Thyroid gland (tissue), 4 donors: ENCODE measurements at regions not wholly inside any gene's neighbourhood (a gene's known extent, or its start where the extent isn't known, plus 50 kb on each side); places are given as distances from the start of the nearest gene placed in this dataset.

Source experiments
- DNase-seq, 2 donors: peaks; one replicate each; pipeline ENCODE4 v3.0.0-alpha.2; 2019
- H3K27ac ChIP-seq, 3 donors: fragments of 200-600 bp; sonication (generic); 1 replicate in 2 of 3; 2 replicates in 1 of 3; pipeline ENCODE4 v1.5.1; 2016 to 2019; ENCODE audit warnings: mild to moderate bottlenecking in 1 of 3, moderate library complexity in 1 of 3
- H3K27me3 ChIP-seq: fragments of 200-600 bp; sonication (generic); one replicate; pipeline ENCODE4 v1.5.1; 2019
- H3K36me3 ChIP-seq, 2 donors: fragments of 200-600 bp; sonication (generic); one replicate each; pipeline ENCODE4 v1.5.1; 2016 to 2019
- H3K4me1 ChIP-seq, 2 donors: fragments of 200-600 bp; sonication (generic); one replicate each; pipeline ENCODE4 v1.5.1; 2017 to 2019
- H3K4me3 ChIP-seq, 3 donors: fragments of 200-600 bp; sonication (generic); replicated peaks in 1 of 3; 1 replicate in 2 of 3; 2 replicates in 1 of 3; pipeline ENCODE4 v1.5.1; 2016; ENCODE audit warnings: mild to moderate bottlenecking in 1 of 3
- H3K9me3 ChIP-seq: fragments of 200-600 bp; sonication (generic); one replicate; pipeline ENCODE4 v1.5.1; 2017
- CTCF ChIP-seq, 6 experiments: fragments of 200-600 bp in 3 of 6; fragments of 450-650 bp in 3 of 6; sonication (generic) in 3 of 6; IDR thresholded peaks; one replicate each; pipeline ENCODE4 v1.5.1; 2016 to 2019; ENCODE audit warnings: antibody characterized with exemption in 6 of 6, mild to moderate bottlenecking in 2 of 6, inconsistent platforms in 1 of 6, moderate library complexity in 1 of 6
- POLR2A ChIP-seq, 2 donors: fragments of 450-650 bp; IDR thresholded peaks; one replicate each; pipeline ENCODE4 v1.6.1; 2017; ENCODE audit warnings: antibody characterized with exemption in 2 of 2, mild to moderate bottlenecking in 2 of 2, moderate library complexity in 1 of 2
- WGBS, 2 donors: methylation state at CpG; one replicate each; pipeline ENCODE4 v1.1.5; 2017; 5-methylcytosine and 5-hydroxymethylcytosine counted together
- intact Hi-C: fragments of 100-400 bp; cut with DNase I; formaldehyde crosslinking; loops from one replicate; pipeline ENCODE4 v1.15.1; 2023

GRCh38 chr13:76503291-76503690, 382.9 kb downstream of the KCTD12 start:
- no peaks in the 10 kb centered on the region for H3K36me3 ChIP-seq
- intact Hi-C loops = no loop called here
- H3K27me3 ChIP-seq = no peaks in the 10 kb centered on the region
- no peak for TF ChIP-seq CTCF (IDR thresholded peaks at IDR 0.05)
- no peak for TF ChIP-seq POLR2A (IDR thresholded peaks at IDR 0.05)
- H3K4me1 ChIP-seq = no peaks in the 10 kb centered on the region
- no peaks in the 10 kb centered on the region for H3K9me3 ChIP-seq
- WGBS, 2 donors = 72 to 82% methylated on average over 1 of the region's 1 CpG
- H3K4me3 ChIP-seq = no peak overlapping the region
- no peak for DNase-seq
- H3K27ac ChIP-seq = no peak overlapping the region

- no peak overlapping the region for H3K4me3 ChIP-seq
- no peak for TF ChIP-seq CTCF (IDR thresholded peaks at IDR 0.05)
- no peak for TF ChIP-seq POLR2A (IDR thresholded peaks at IDR 0.05)
- no peaks in the 10 kb centered on the region for H3K9me3 ChIP-seq
- intact Hi-C loops = no loop called here
- no peaks in the 10 kb centered on the region for H3K36me3 ChIP-seq
- no peak overlapping the region for H3K27ac ChIP-seq
- H3K27me3 ChIP-seq = peaks cover 3% of the 10 kb centered on the region
- no peak for DNase-seq
- H3K4me1 ChIP-seq = no peaks in the 10 kb centered on the region
- WGBS, 2 donors = 24 to 30% methylated on average over 3 of the region's 3 CpGs
Observed at GRCh38 chr13:76500894-76501293, 385.3 kb downstream of the KCTD12 start.

GRCh38 chr13:76499891-76500290, 386.3 kb downstream of the KCTD12 start:
- Histone ChIP-seq H3K9me3 (no peaks in the 10 kb centered on the region), H3K4me1 (no peaks in the 10 kb centered on the region), H3K27me3 (peaks cover 3% of the 10 kb centered on the region), H3K27ac (no peak overlapping the region), H3K4me3 (no peak overlapping the region), H3K36me3 (no peaks in the 10 kb centered on the region)
- TF ChIP-seq POLR2A (IDR thresholded peaks at IDR 0.05) (no peak), CTCF (IDR thresholded peaks at IDR 0.05) (no peak)
- intact Hi-C loops = no loop called here
- no peak for DNase-seq
- WGBS, 2 donors = 80 to 83% methylated on average over 1 of the region's 1 CpG

GRCh38 chr13:76489274-76489673, 396.9 kb downstream of the KCTD12 start:
- no peak overlapping the region for H3K27ac ChIP-seq
- TF ChIP-seq POLR2A (IDR thresholded peaks at IDR 0.05) = no peak
- TF ChIP-seq CTCF (IDR thresholded peaks at IDR 0.05) = no peak
- no peaks in the 10 kb centered on the region for H3K4me1 ChIP-seq
- no peaks in the 10 kb centered on the region for H3K27me3 ChIP-seq
- no peaks in the 10 kb centered on the region for H3K9me3 ChIP-seq
- WGBS, 2 donors = 90 to 93% methylated on average over 1 of the region's 1 CpG
- H3K36me3 ChIP-seq = no peaks in the 10 kb centered on the region
- intact Hi-C loops = no loop called here
- DNase-seq = no peak
- no peak overlapping the region for H3K4me3 ChIP-seq

GRCh38 chr13:76481738-76482137, 404.5 kb downstream of the KCTD12 start:
- no peaks in the 10 kb centered on the region for H3K9me3 ChIP-seq
- no peaks in the 10 kb centered on the region for H3K4me1 ChIP-seq
- no peaks in the 10 kb centered on the region for H3K27me3 ChIP-seq
- TF ChIP-seq POLR2A (IDR thresholded peaks at IDR 0.05) (no peak), CTCF (IDR thresholded peaks at IDR 0.05) (no peak)
- H3K4me3 ChIP-seq = no peak overlapping the region
- no peaks in the 10 kb centered on the region for H3K36me3 ChIP-seq
- intact Hi-C loops = no loop called here
- no peak overlapping the region for H3K27ac ChIP-seq
- DNase-seq = no peak
- 60 to 61% methylated on average over 2 of the region's 2 CpGs for WGBS, 2 donors
